GF-D8 (cell line): ENCODE measurements at regions not wholly inside any gene's neighbourhood (a gene's known extent, or its start where the extent isn't known, plus 50 kb on each side); places are given as distances from the start of the nearest gene placed in this dataset.
"Not testable (repeated sequence)": the region's sequence is repeated elsewhere in the genome, so short reads cannot be mapped to it uniquely, and the experiment has no call there.

Source experiments
- DNase-seq: peaks from one replicate; lab custom pipeline; 2025; lab: John Stamatoyannopoulos, UW

- DNase-seq: no peak
Observed at GRCh38 chr4:13900780-13901179, 273.3 kb upstream of the BOD1L1 start.

- DNase-seq: no peak
Observed at GRCh38 chr4:13902146-13902545, 274.6 kb upstream of the BOD1L1 start.

DNA sequence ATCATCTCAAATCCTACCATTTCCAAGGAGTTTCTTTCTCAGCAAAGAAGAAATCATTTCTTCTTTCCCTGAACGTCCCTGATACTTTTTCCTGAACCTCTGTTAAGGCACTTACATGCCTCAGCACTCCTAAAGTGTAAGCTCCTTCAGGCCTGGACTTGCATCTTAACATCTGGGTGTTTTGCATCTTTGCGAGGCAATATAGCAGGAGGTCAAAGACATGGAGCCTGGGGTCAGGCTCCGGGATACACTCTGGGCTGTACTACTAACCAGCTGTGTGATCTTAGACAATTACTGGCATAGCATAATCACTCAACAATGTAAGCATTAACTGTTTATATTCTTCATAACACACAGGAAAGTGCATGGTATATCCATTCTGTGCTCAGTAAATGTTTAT is 275.5 kb upstream of the BOD1L1 start:
- no peak for DNase-seq

- DNase-seq: no peak
Observed at GRCh38 chr4:13903901-13904300, 276.4 kb upstream of the BOD1L1 start.

GRCh38 chr4:13905543-13905942 is 278.0 kb upstream of the BOD1L1 start:
- no peak for DNase-seq

DNA sequence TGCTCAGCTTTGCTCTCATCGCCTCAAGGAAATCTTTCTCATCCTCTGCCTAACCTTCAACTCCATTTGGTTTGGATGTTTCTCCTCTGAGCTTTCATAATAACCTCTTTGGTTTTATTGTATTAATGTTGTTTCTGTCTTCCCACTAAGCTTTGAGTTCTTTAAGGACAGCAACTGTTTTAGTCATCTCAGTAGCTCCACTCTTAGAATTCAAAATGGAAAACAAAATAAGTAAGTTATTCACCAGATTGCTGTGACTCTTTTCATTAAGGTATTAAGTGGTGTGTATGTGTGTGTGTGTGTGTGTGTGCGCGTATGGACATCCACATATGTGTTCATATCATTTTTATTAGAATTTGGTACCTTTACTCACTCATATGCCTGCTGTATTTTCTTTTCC is 279.2 kb upstream of the BOD1L1 start:
- no peak for DNase-seq

- no peak for DNase-seq
Observed at GRCh38 chr4:13907255-13907751, 279.8 kb upstream of the BOD1L1 start.

GRCh38 chr4:13908455-13908854 is 280.9 kb upstream of the BOD1L1 start:
- no peak for DNase-seq

DNA sequence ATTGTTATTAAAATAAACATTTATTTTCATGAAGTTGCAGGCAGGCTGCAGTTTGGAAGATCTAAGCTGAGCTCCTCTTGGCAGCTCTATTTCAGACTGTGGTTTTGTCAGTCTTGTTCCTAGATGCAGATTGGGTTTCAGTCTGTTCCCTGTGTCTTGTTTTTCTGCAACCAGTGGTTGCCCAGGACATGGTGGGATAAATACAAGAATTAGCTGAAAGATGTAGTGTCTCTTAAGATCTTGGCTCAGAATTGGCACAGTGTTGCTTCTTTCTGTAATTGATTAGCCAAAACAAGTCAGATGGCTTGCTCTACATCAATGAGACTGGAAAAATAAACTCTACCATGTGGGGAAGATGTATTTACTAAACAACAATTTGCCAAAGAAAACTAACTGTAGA is 283.0 kb upstream of the BOD1L1 start:
- no peak for DNase-seq

DNA sequence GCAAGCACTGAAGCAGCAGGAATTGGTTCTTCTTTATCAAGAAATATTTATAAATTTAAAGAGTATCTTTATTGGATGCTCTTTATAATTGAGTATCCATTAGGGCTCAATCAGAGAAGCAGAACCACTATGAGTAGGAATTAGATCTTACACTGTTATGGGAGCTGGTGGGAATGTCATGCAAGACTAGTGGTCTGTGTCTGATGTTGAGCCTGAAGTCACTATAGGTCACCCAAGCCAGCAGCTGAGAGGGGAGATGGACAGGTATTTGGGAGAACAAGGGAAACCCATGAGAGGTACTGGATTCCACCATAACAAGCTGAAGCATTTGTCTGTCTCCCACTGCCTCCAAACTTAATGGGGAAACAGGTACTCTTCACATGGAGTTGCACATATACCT is 283.7 kb upstream of the BOD1L1 start:
- DNase-seq: no peak

- no peak for DNase-seq
Observed at GRCh38 chr4:13912436-13912925, 285.0 kb upstream of the BOD1L1 start.

GRCh38 chr4:13912966-13913365 is 285.4 kb upstream of the BOD1L1 start:
- no peak for DNase-seq

- DNase-seq: no peak
Observed at GRCh38 chr4:13917015-13917414, 289.5 kb upstream of the BOD1L1 start.

- no peak for DNase-seq
Observed at GRCh38 chr4:13918110-13918509, 290.6 kb upstream of the BOD1L1 start.

- DNase-seq: no peak
Observed at GRCh38 chr4:13918991-13919441, 291.5 kb upstream of the BOD1L1 start.

DNA sequence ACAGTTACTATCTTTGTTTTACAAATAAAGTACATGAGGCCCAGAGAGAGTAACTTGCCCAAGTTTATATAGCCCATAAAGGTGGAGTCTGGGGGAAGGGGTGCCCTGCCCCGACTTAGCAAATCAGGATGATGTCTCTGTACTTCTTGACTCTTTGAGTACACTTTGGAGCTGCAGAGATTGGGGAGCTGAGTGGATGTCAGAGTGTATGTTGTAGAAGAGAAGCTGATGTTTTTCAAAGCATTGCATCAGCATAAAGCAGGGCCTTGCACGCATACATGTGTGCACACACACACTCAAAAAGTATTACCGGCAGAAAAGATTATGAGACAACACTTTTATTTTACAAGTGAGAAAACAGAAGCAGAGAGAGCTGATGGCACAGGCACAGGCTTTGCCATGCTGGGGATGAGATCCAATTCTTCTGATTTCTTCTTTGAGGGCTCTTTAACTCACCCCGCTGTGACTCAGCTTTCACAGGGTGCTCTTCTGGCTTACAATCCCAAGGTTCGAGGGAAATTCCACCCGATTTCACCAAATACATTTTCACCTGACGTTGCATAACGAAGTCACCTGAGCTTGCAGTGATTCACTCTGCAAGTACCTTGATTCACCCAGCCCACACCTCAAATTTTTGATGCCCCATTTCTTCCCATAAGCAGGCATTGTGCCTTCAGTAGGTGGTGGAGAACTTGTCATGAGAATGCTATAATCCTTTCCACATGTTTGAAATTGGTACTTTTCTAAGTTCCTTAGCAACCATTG is 292.8 kb upstream of the BOD1L1 start:
- DNase-seq: no peak

DNA sequence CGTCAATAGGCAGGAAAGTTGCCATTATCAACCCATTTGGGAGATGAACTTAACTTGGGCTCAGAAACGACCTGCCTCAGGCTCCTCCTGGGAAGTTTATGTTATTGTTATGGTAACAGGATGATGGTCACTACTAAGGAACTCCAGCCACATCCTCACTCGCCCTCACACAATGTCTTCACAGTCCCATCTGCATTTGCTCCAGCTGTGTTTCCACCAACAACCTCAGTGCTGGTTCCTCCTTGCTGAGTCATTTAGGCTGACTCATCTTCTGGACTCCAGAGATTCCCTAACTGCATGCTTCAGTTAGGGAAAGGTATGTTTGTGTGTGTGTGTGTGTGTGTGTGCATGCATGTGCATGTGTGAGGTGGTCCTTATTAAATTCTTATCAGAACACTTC is 293.4 kb upstream of the BOD1L1 start:
- DNase-seq: no peak

GRCh38 chr4:13921805-13922204 is 294.3 kb upstream of the BOD1L1 start:
- no peak for DNase-seq

DNA sequence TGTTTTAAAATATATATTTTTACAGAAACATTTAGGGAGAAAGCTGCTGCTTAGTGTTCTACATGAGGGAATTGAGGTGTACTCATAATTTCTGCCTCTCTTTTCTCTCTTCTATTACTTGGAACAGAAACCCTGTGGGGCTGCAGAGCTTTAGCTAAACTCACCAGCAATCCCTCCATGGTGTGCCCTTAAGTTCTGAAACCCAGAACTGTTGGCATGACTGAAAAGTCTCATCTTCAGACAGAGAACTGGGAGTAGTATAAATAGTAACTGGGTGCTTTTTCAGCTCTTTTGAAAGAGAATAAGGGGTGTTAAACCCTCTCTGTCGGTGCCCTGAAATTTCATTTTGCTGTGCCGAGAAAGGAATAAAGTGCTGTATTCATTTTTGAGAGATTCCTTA is 294.9 kb upstream of the BOD1L1 start:
- no peak for DNase-seq

- DNase-seq: no peak
Observed at GRCh38 chr4:13922873-13923645, 295.5 kb upstream of the BOD1L1 start.

DNA sequence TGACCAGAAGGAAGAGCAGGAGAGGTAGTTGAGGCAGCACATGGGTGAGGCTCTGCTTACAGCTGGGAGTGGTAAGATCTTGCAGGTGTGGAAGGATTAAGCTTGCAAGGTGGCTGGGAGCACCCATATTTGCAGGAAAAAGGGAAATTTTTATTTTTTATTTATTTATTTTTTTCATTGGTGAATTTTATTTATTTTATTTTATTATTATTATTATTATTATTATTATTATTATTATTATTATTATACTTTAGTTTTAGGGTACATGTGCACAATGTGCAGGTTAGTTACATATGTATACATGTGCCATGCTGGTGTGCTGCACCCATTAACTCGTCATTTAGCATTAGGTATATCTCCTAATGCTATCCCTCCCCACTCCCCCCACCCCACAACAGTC is 297.4 kb upstream of the BOD1L1 start:
- DNase-seq: not testable (repeated sequence)

DNA sequence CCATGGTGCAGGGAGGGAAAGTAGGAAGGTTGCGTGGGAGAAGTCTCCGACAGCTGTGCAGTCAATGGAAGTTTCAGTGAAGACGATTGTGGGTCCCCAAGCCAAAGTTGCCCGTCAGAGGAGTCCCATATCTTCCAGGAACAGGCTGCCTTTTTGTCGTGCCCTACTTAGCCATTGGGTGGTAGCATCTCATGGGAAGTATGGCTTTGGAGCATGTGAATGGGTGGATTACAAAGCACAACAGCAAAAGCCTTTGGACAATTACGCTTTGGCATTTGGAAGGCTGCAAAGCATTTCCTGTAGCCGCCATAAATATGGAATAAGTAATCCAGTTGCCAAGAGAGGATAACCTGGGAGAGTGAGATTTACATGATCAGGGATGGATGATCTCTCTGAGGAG is 300.7 kb upstream of the BOD1L1 start:
- DNase-seq: no peak

- no peak for DNase-seq
Observed at GRCh38 chr4:13930155-13930554, 302.6 kb upstream of the BOD1L1 start.
